ENCODE measurements at regions not wholly inside any gene's neighbourhood (a gene's known extent, or its start where the extent isn't known, plus 50 kb on each side); places are given as distances from the start of the nearest gene placed in this dataset.

GRCh38 chr2:215625207-215625606 is 189.3 kb upstream of the FN1 start:
- TF ChIP-seq, protein P1, sequence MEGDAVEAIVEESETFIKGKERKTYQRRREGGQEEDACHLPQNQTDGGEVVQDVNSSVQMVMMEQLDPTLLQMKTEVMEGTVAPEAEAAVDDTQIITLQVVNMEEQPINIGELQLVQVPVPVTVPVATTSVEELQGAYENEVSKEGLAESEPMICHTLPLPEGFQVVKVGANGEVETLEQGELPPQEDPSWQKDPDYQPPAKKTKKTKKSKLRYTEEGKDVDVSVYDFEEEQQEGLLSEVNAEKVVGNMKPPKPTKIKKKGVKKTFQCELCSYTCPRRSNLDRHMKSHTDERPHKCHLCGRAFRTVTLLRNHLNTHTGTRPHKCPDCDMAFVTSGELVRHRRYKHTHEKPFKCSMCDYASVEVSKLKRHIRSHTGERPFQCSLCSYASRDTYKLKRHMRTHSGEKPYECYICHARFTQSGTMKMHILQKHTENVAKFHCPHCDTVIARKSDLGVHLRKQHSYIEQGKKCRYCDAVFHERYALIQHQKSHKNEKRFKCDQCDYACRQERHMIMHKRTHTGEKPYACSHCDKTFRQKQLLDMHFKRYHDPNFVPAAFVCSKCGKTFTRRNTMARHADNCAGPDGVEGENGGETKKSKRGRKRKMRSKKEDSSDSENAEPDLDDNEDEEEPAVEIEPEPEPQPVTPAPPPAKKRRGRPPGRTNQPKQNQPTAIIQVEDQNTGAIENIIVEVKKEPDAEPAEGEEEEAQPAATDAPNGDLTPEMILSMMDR (CRISPR knock-in tag; IDR thresholded peaks at IDR 0.05): no peak
- TF ChIP-seq CEBPG (CRISPR knock-in tag; IDR thresholded peaks at IDR 0.05) (no peak), JDP2 (CRISPR knock-in tag; IDR thresholded peaks at IDR 0.05; ENCODE audit: borderline replicate concordance) (no peak), THAP7 (CRISPR knock-in tag; IDR thresholded peaks at IDR 0.05) (no peak), CHD2 (IDR thresholded peaks at IDR 0.05; ENCODE audit: low read depth, low read length) (no peak), EZH2 (conservative IDR thresholded peaks at IDR 0.05; ENCODE audit: low read depth, low read length) (no peak), ZNF562 (CRISPR knock-in tag; IDR thresholded peaks at IDR 0.05; ENCODE audit: borderline replicate concordance) (no peak), NFRKB (IDR thresholded peaks at IDR 0.05) (no peak), ZNF382 (CRISPR knock-in tag; IDR thresholded peaks at IDR 0.05; ENCODE audit: borderline replicate concordance) (no peak), SKI (IDR thresholded peaks at IDR 0.05; ENCODE audit: partially characterized antibody) (no peak), MAX (IDR thresholded peaks at IDR 0.05) (no peak), ZNF329 (CRISPR knock-in tag; IDR thresholded peaks at IDR 0.05; ENCODE audit: low read depth) (no peak), ZBTB7A (CRISPR knock-in tag; IDR thresholded peaks at IDR 0.05) (no peak)
- TF ChIP-seq, protein P2, sequence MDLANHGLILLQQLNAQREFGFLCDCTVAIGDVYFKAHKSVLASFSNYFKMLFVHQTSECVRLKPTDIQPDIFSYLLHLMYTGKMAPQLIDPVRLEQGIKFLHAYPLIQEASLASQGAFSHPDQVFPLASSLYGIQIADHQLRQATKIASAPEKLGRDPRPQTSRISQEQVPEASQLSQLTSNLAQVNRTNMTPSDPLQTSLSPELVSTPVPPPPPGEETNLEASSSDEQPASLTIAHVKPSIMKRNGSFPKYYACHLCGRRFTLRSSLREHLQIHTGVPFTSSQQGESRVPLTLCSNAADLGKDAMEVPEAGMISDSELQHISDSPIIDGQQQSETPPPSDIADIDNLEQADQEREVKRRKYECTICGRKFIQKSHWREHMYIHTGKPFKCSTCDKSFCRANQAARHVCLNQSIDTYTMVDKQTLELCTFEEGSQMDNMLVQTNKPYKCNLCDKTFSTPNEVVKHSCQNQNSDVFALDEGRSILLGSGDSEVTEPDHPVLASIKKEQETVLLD (CRISPR knock-in tag; IDR thresholded peaks at IDR 0.05; ENCODE audit: low read depth): no peak

Data from HepG2 (cell line).